ENCODE measurements at regions not wholly inside any gene's neighbourhood (a gene's known extent, or its start where the extent isn't known, plus 50 kb on each side); places are given as distances from the start of the nearest gene placed in this dataset.

DNA sequence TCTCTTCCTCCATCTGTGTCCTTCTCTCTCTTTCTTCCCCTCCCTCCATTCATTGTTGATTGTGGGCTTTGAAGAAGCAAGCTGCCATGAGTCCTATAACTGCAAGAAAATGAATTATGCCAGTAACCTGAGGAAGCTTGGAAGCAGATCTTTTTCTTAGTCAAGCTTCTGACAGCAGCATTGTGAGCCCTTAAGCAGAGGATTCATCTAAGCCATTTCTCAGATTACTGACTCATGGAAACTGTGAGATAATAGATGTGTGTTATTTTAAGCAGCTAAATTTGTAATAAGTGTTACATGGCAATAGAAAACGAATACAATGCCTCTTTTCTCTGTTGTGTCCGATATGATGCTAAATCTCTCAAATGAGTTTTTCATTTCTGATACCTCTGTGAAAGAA lies 1109.7 kb downstream of the CDH11 start:
- CTCF ChIA-PET = no interaction called here
- Mint-ChIP-seq H3K9me3 (peaks cover 13% of the 10 kb centered on the region), H3K27ac (no peak overlapping the region), H3K36me3 (ENCODE audit: low read depth) (no peaks in the 10 kb centered on the region), H3K4me1 (no peaks in the 10 kb centered on the region), H3K4me3 (no peak overlapping the region), H3K27me3 (no peaks in the 10 kb centered on the region)
- POLR2A ChIA-PET = no interaction called here
- intact Hi-C loops (cut with micrococcal nuclease) = no loop called here
- DNase-seq (no peak), ATAC-seq (ENCODE audit: low read depth) (no peak)
- TF ChIP-seq, protein P1, sequence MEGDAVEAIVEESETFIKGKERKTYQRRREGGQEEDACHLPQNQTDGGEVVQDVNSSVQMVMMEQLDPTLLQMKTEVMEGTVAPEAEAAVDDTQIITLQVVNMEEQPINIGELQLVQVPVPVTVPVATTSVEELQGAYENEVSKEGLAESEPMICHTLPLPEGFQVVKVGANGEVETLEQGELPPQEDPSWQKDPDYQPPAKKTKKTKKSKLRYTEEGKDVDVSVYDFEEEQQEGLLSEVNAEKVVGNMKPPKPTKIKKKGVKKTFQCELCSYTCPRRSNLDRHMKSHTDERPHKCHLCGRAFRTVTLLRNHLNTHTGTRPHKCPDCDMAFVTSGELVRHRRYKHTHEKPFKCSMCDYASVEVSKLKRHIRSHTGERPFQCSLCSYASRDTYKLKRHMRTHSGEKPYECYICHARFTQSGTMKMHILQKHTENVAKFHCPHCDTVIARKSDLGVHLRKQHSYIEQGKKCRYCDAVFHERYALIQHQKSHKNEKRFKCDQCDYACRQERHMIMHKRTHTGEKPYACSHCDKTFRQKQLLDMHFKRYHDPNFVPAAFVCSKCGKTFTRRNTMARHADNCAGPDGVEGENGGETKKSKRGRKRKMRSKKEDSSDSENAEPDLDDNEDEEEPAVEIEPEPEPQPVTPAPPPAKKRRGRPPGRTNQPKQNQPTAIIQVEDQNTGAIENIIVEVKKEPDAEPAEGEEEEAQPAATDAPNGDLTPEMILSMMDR (IDR thresholded peaks at IDR 0.05) = no peak

DNA sequence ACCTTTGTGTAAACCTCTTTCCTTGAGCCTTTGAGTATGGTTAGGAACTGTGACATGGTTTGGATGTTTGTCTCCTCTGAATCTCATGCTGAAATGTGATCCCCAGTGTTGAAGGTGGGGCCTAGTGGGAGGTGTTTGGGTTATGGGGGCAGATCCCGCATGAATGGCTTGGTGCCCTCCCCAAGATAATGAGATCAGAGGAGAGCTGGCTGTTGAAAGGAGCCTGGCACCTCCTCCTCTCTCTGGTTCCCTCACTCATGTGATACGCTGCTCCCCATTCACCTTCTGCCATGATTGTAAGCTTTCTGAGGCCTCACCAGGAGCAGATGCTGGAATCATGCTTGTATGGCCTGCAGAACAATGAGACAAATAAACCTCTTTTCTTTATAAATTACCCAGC lies 1110.2 kb downstream of the CDH11 start:
- no peak for DNase-seq
- CTCF ChIA-PET = no interaction called here

DNA sequence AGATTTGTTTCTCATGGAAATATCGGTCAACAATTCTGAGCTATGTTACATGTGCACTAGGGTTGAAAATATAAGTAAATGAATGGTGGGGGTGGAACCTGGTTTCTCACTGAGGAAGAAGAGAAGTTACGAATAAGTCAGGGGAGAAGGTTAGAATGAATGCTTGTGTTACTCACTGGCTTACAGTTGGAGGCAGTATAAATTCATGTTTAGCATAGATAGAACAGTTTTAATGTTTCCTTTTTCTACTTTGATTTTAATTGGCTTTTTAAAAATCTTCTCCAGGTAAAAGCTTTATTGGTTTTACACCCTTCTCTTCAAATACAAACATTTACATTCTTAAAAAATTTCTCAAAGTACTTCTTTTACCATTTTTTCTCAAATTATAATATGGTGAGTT lies 1113.7 kb downstream of the CDH11 start:
- H3K27me3 Mint-ChIP-seq = no peaks in the 10 kb centered on the region
- TF ChIP-seq, protein P1 (IDR thresholded peaks at IDR 0.05) = no peak
- no peak overlapping the region for H3K4me3 Mint-ChIP-seq
- intact Hi-C loops (cut with micrococcal nuclease) = no loop called here
- CTCF ChIA-PET = no interaction called here
- H3K36me3 Mint-ChIP-seq (ENCODE audit: low read depth) = no peaks in the 10 kb centered on the region
- H3K9me3 Mint-ChIP-seq = peaks cover 16% of the 10 kb centered on the region
- DNase-seq (no peak), ATAC-seq (ENCODE audit: low read depth) (no peak)
- no peak overlapping the region for H3K27ac Mint-ChIP-seq
- H3K4me1 Mint-ChIP-seq = no peaks in the 10 kb centered on the region
- POLR2A ChIA-PET = no interaction called here

More for the DNA sequence above, 1110.2 kb downstream of the CDH11 start:
- Mint-ChIP-seq H3K36me3 (ENCODE audit: low read depth) (no peaks in the 10 kb centered on the region), H3K27ac (no peak overlapping the region), H3K27me3 (no peaks in the 10 kb centered on the region), H3K4me3 (no peak overlapping the region), H3K9me3 (peaks cover 13% of the 10 kb centered on the region), H3K4me1 (no peaks in the 10 kb centered on the region)
- intact Hi-C loops (cut with micrococcal nuclease) = no loop called here
- TF ChIP-seq, protein P1 (IDR thresholded peaks at IDR 0.05) = no peak
- no peak for ATAC-seq (ENCODE audit: low read depth)
- POLR2A ChIA-PET = no interaction called here

DNA sequence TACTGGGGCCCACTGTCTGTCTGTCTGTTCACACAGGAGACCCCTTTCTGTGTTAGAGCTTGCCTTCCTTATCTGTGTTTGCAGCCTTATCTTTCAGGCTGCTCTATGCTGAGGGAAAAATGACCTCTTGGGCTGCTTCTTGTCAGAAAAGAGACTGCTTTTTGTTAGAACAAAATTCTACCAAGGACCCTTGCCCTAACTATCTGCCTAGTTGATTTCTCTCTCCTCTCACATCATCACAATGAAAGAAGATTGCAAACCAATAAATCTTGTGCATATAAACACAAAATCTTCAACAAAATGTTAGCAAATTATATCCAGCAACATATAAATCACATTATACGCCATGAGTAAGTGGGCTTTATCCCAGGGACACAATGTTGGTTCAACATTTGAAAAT lies 1117.7 kb downstream of the CDH11 start:
- TF ChIP-seq, protein P1 (IDR thresholded peaks at IDR 0.05) = no peak
- no peak for ATAC-seq (ENCODE audit: low read depth)

DNA sequence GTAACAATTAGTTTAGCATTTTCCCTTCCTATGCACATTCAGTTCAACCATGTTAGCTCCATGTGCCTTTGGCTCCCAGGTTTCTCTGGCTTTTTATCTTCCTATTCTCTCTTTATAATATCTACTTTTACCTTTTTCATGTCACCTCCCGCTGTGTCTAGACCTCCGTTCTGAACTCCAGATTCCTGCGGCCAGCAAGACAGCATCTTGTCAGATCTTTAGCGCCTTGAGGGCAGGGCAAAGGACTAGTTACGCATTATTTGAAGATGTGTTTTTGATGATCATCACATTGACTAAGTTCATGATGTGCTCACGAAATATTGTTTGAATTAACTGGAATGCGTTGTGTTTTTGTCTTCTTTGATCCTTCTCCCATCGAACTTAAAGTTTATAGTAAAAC lies 1126.8 kb downstream of the CDH11 start:
- Mint-ChIP-seq H3K4me3 (no peak overlapping the region), H3K27ac (no peak overlapping the region), H3K4me1 (no peaks in the 10 kb centered on the region), H3K9me3 (peaks cover 6% of the 10 kb centered on the region), H3K27me3 (no peaks in the 10 kb centered on the region), H3K36me3 (ENCODE audit: low read depth) (no peaks in the 10 kb centered on the region)
- intact Hi-C loops (cut with micrococcal nuclease) = no loop called here
- POLR2A ChIA-PET = no interaction called here
- TF ChIP-seq, protein P1 (IDR thresholded peaks at IDR 0.05) = no peak
- ATAC-seq (ENCODE audit: low read depth) = no peak
- DNase-seq = no peak
- CTCF ChIA-PET = no interaction called here

More for the DNA sequence above, 1117.7 kb downstream of the CDH11 start:
- intact Hi-C loops (cut with micrococcal nuclease) = no loop called here
- Mint-ChIP-seq H3K36me3 (ENCODE audit: low read depth) (no peaks in the 10 kb centered on the region), H3K4me1 (no peaks in the 10 kb centered on the region), H3K27ac (no peak overlapping the region), H3K9me3 (peaks cover 8% of the 10 kb centered on the region), H3K27me3 (no peaks in the 10 kb centered on the region), H3K4me3 (no peak overlapping the region)
- no peak for DNase-seq
- ChIA-PET CTCF (no interaction called here), POLR2A (no interaction called here)

Data from activated B cell treated with CpG ODN at 0.5 μM for 24 hours (primary cell).